ENCODE measurements at regions not wholly inside any gene's neighbourhood (a gene's known extent, or its start where the extent isn't known, plus 50 kb on each side); places are given as distances from the start of the nearest gene placed in this dataset.

DNA sequence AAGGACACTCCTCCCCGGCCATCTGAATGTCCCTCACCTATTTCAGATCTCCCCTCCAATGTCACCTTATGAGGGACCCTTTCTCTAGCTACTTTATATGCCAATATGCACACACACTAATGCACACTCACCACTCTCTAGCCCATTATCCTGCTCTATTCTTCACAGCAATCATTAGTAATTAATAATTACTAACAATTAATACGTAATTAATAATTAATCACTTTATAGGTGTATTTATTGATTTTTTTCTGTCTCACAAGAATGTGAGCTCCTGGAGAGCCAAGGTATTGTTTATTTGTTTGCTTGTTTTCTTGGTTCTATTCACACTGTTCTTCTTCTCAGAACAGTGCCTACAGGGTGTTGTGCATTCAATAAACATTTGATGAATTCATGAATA is 385.2 kb upstream of the DUSP10 start:
- TF ChIP-seq SUZ12 (IDR thresholded peaks at IDR 0.05; ENCODE audit: extremely low read depth, insufficient read depth, insufficient read length): no peak
- no peak for TF ChIP-seq ZNF274 (IDR thresholded peaks at IDR 0.05; ENCODE audit: low read depth, low read length)
- TF ChIP-seq YY1 (IDR thresholded peaks at IDR 0.05; ENCODE audit: insufficient read depth, insufficient read length): no peak

Data from NT2/D1 (cell line).